K562 (cell line): ENCODE measurements at regions not wholly inside any gene's neighbourhood (a gene's known extent, or its start where the extent isn't known, plus 50 kb on each side); places are given as distances from the start of the nearest gene placed in this dataset.

Source experiments
- C11orf30 ChIP-seq: fragments of 450-650 bp; IDR thresholded peaks from 2 replicates; pipeline ENCODE4 v1.6.1; 2016; ENCODE audit warnings: low read depth, mild to moderate bottlenecking
- CCNT2 ChIP-seq: IDR thresholded peaks from 2 replicates; pipeline ENCODE4 v1.6.1; 2011; ENCODE audit warnings: borderline replicate concordance, low read depth, mild to moderate bottlenecking, moderate library complexity, mixed read lengths, low read length; ENCODE audit not compliant: insufficient read length; ENCODE audit errors: extremely low read depth
- EGR1 ChIP-seq: fragments of 450-650 bp; conservative IDR thresholded peaks from 2 replicates; pipeline ENCODE4 v1.6.1; 2017; ENCODE audit warnings: mild to moderate bottlenecking
- ELF2 ChIP-seq: fragments of 250-450 bp; sonication (Bioruptor Pico); IDR thresholded peaks from 2 replicates; pipeline ENCODE4 v1.5.0; 2021; ENCODE audit warnings: mild to moderate bottlenecking
- ESRRA ChIP-seq: fragments of 450-650 bp; IDR thresholded peaks from 2 replicates; pipeline ENCODE4 v1.6.1; 2014; ENCODE audit warnings: low read depth, mild to moderate bottlenecking, moderate library complexity, borderline replicate concordance
- FOXP1 ChIP-seq: sonication (generic); formaldehyde crosslinking; IDR thresholded peaks from 2 replicates; pipeline ENCODE4 v1.8.0; 2022; ENCODE audit warnings: mild to moderate bottlenecking, missing genetic modification reagents
- FUS ChIP-seq: fragments of 200-400 bp; formaldehyde crosslinking; optimal IDR thresholded peaks from 2 replicates; pipeline ENCODE3; 2017; ENCODE audit warnings: low read depth, low read length
- GABPA ChIP-seq: fragments of 200-800 bp; sonication (Bioruptor generic); conservative IDR thresholded peaks from 2 replicates; pipeline ENCODE4 v1.6.1; 2016; ENCODE audit warnings: low read depth, missing genetic modification characterization, missing compliant biosample characterization
- GATAD2A ChIP-seq: fragments of 450-650 bp; IDR thresholded peaks from 2 replicates; pipeline ENCODE4 v1.6.1; 2017
- HINFP ChIP-seq: fragments of 450-650 bp; conservative IDR thresholded peaks from 2 replicates; pipeline ENCODE4 v1.6.1; 2016; ENCODE audit warnings: missing genetic modification characterization, low read depth, mild to moderate bottlenecking, control low read depth, missing compliant biosample characterization
- MAFF ChIP-seq: IDR thresholded peaks from 2 replicates; pipeline ENCODE4 v1.6.1; 2012; ENCODE audit warnings: low read length, improper control_type of control experiment
- NKRF ChIP-seq: fragments of 450-650 bp; IDR thresholded peaks from 2 replicates; pipeline ENCODE4 v1.6.1; 2016; ENCODE audit warnings: borderline replicate concordance
- SAP30 ChIP-seq: fragments of 200-600 bp; sonication (generic); IDR thresholded peaks from 2 replicates; pipeline ENCODE4 v1.6.1; 2012; ENCODE audit warnings: borderline replicate concordance, low read depth, mild to moderate bottlenecking, moderate library complexity, low read length, control low read depth, inconsistent platforms; ENCODE audit not compliant: insufficient read depth, poor library complexity, severe bottlenecking
- TBL1XR1 ChIP-seq, 2 experiments: IDR thresholded peaks; 2 replicates each; pipeline ENCODE4 v1.6.1; 2012; ENCODE audit warnings: improper control_type of control experiment in 2 of 2, low read length in 2 of 2, mild to moderate bottlenecking in 1 of 2
- TFAM ChIP-seq: fragments of 250-450 bp; sonication (Bioruptor Pico); conservative IDR thresholded peaks from 2 replicates; pipeline ENCODE4 v1.5.0; 2021; ENCODE audit warnings: mild to moderate bottlenecking, moderate library complexity
- ZFP36 ChIP-seq: fragments of 150-350 bp; IDR thresholded peaks from 2 replicates; pipeline ENCODE4 v1.6.1; 2018; ENCODE audit warnings: low read length, low read depth; ENCODE audit not compliant: partially characterized antibody
- ZFPM2 ChIP-seq: fragments of 250-450 bp; sonication (Bioruptor Pico); IDR thresholded peaks from 2 replicates; pipeline ENCODE4 v1.5.1; 2022; ENCODE audit warnings: mild to moderate bottlenecking
- ZNF592 ChIP-seq: fragments of 450-650 bp; IDR thresholded peaks from 2 replicates; pipeline ENCODE4 v1.6.1; 2017; ENCODE audit warnings: antibody characterized with exemption, mild to moderate bottlenecking
- ZNF707 ChIP-seq: fragments of 250-450 bp; sonication (Bioruptor Pico); conservative IDR thresholded peaks from 2 replicates; pipeline ENCODE4 v1.8.0; 2022; ENCODE audit warnings: inconsistent platforms, mild to moderate bottlenecking, moderate library complexity
- TF ChIP-seq, protein P1 (sequence below): fragments of 450-650 bp; IDR thresholded peaks from 2 replicates; pipeline ENCODE4 v1.6.1; 2014; ENCODE audit warnings: low read depth, mild to moderate bottlenecking, moderate library complexity, borderline replicate concordance

GRCh38 chr7:136079478-136079892 is 102.3 kb upstream of the MTPN start (continued):
- TF ChIP-seq ZNF592 (peak; percentile 87), GABPA (tag) (no peak), TFAM (CRISPR knock-in tag) (no peak), C11orf30 (no peak), ZFP36 (no peak), ELF2 (CRISPR knock-in tag) (no peak), TBL1XR1 (IDR thresholded peaks at IDR 0.05; ENCODE audit: low read length in 2 of 2) (no peak), GATAD2A (peak; percentile 56; the same call in 1 of the 2 replicates), HINFP (tag) (peak; percentile 80), FOXP1 (CRISPR knock-in tag) (no peak), CCNT2 (no peak), ESRRA (no peak), NKRF (no peak), ZNF707 (CRISPR knock-in tag) (no peak), MAFF (no peak), SAP30 (no peak), ZFPM2 (CRISPR knock-in tag) (no peak), EGR1 (no peak), FUS (no peak)
- TF ChIP-seq, protein P1, sequence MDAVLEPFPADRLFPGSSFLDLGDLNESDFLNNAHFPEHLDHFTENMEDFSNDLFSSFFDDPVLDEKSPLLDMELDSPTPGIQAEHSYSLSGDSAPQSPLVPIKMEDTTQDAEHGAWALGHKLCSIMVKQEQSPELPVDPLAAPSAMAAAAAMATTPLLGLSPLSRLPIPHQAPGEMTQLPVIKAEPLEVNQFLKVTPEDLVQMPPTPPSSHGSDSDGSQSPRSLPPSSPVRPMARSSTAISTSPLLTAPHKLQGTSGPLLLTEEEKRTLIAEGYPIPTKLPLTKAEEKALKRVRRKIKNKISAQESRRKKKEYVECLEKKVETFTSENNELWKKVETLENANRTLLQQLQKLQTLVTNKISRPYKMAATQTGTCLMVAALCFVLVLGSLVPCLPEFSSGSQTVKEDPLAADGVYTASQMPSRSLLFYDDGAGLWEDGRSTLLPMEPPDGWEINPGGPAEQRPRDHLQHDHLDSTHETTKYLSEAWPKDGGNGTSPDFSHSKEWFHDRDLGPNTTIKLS: 0 out of 2 replicates have a peak, but pooled peaks have one; percentile 37
